Brain microvascular endothelial cell (primary cell): ENCODE measurements at regions not wholly inside any gene's neighbourhood (a gene's known extent, or its start where the extent isn't known, plus 50 kb on each side); places are given as distances from the start of the nearest gene placed in this dataset.

ENCODE experiments used
- DNase-seq: peaks from one replicate; pipeline ENCODE4 v3.0.0-alpha.2; 2020
- H3K27ac ChIP-seq: fragments of 250-450 bp; sonication (Bioruptor Pico); 2 replicates; pipeline ENCODE4 v1.5.1; 2020; ENCODE audit warnings: mild to moderate bottlenecking, moderate library complexity
- H3K27me3 ChIP-seq: fragments of 250-450 bp; sonication (Bioruptor Pico); replicated peaks from 2 replicates; pipeline ENCODE4 v1.5.1; 2020; ENCODE audit warnings: mild to moderate bottlenecking
- H3K36me3 ChIP-seq: fragments of 250-450 bp; sonication (Bioruptor Pico); replicated peaks from 2 replicates; pipeline ENCODE4 v1.5.1; 2020; ENCODE audit warnings: mild to moderate bottlenecking
- H3K4me3 ChIP-seq: 2 replicates; pipeline ENCODE4 v1.5.1; 2011; ENCODE audit warnings: low read depth, mild to moderate bottlenecking, control low read depth, low read length, moderate library complexity
- in situ Hi-C: cut with HindIII; loops from 2 replicates; pipeline ENCODE4 v1.10.0; 2017; ENCODE audit warnings: low sequenced_read_pairs, low pct_ligation_motif_present
- TF ChIP-seq, protein P1 (sequence below): IDR thresholded peaks from 2 replicates; pipeline ENCODE4 v1.5.1; 2011; ENCODE audit warnings: low read depth, mild to moderate bottlenecking, moderate library complexity, low read length, control low read depth, inconsistent platforms; ENCODE audit errors: missing control alignments

DNA sequence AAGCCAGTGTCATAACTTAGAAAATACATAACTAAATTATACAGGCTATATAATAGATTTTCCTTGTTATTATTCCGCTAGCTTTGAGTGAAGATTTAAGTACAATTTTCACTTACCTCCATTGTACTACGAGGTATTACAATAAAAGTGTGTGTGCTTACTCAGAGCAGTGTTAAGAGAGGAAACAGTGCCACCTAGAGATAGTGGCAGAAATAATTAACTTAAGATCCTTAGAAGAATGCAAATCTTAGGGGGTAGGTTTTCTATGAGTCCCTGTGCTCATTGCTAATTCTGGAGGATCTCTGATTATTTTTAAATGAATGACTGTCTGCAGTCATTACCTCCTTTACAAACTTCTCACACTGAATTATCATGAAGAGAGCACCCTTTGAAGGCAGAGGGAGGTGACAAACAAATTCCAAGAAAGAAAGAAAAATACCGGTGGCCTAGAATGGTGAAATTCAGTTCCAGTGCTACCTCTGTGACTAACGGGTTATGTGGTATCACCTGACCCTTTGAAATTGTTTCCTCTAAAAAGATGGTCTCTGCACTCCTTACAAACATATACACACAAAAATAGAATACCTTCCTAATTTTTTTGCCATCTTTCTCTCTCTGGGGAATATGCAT, 379.8 kb downstream of the TRIM36 start:
- no peaks in the 10 kb centered on the region for H3K36me3 ChIP-seq
- no peak for DNase-seq
- no peak overlapping the region for H3K4me3 ChIP-seq
- TF ChIP-seq, protein P1, sequence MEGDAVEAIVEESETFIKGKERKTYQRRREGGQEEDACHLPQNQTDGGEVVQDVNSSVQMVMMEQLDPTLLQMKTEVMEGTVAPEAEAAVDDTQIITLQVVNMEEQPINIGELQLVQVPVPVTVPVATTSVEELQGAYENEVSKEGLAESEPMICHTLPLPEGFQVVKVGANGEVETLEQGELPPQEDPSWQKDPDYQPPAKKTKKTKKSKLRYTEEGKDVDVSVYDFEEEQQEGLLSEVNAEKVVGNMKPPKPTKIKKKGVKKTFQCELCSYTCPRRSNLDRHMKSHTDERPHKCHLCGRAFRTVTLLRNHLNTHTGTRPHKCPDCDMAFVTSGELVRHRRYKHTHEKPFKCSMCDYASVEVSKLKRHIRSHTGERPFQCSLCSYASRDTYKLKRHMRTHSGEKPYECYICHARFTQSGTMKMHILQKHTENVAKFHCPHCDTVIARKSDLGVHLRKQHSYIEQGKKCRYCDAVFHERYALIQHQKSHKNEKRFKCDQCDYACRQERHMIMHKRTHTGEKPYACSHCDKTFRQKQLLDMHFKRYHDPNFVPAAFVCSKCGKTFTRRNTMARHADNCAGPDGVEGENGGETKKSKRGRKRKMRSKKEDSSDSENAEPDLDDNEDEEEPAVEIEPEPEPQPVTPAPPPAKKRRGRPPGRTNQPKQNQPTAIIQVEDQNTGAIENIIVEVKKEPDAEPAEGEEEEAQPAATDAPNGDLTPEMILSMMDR, result no peak
- no peaks in the 10 kb centered on the region for H3K27me3 ChIP-seq
- no peak overlapping the region for H3K27ac ChIP-seq
- in situ Hi-C loops, result no loop called here

DNA sequence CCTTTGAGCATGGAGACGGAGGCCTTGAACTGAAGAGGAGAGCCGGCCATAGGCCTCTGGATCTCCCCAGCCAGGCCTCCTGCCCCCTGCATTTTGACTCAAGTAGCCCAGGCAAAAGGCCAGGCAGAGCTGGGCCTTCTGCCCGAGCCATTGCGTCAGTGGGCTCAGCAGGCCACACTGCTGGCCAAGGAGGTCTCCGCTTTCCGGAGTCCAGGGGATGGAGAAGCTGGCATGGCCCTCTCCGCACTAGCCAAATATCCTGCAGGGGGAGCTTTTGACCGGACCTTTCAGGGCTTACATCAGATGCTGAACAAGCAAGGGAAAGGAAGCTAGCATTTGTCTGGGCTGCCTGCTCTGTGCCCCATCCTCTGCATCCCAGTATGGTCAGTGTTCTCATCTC, 386.8 kb downstream of the TRIM36 start:
- DNase-seq, result no peak
- H3K36me3 ChIP-seq, result no peaks in the 10 kb centered on the region
- TF ChIP-seq, protein P1, result no peak
- H3K4me3 ChIP-seq, result no peak overlapping the region
- no peak overlapping the region for H3K27ac ChIP-seq
- in situ Hi-C loops, result no loop called here
- H3K27me3 ChIP-seq, result no peaks in the 10 kb centered on the region

DNA sequence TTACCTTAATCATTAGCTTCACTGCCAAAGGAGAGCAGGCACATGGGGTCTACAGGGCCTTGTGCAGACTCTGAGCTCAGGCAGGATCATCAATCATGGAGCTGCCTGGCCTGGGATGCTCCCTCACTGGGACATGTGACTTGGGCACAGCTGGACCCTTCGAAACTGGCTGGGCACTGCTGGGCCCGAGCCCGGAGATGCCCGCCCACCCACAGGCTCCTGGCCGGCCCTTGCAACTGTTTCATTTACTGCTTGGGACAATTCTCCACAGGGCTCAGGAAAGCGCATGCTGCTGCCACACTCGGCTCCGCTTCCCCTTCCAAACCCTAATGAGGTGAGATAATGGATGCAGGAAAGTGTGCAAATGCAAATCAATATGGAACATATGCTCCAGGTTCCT, 387.5 kb downstream of the TRIM36 start:
- TF ChIP-seq, protein P1, result no peak

DNA sequence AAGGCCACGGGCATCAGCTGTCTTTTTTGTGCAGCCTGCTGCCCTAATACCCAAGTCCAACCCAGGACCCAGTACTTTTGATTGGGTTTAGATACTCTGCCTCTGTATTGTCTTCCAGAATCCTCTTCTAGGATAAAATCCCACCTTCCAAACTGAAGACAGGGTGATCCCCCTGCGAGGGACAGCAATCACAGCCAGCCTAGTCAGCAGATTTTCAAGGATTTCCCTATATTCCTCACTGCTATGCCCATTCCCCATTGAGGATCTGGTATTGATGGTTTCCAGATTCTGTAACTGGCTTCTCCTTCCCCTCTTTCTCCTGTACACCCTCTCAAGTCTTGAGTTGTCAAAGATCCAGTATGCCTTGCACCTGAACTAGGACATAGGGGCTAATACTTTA, 389.4 kb downstream of the TRIM36 start:
- H3K27me3 ChIP-seq, result no peaks in the 10 kb centered on the region
- no peak for DNase-seq
- H3K36me3 ChIP-seq, result no peaks in the 10 kb centered on the region
- TF ChIP-seq, protein P1, result no peak
- in situ Hi-C loops, result no loop called here
- H3K27ac ChIP-seq, result no peak overlapping the region
- H3K4me3 ChIP-seq, result no peak overlapping the region

More for the DNA sequence above, 387.5 kb downstream of the TRIM36 start:
- Histone ChIP-seq H3K27me3 (no peaks in the 10 kb centered on the region), H3K4me3 (no peak overlapping the region), H3K36me3 (no peaks in the 10 kb centered on the region), H3K27ac (no peak overlapping the region)
- DNase-seq, result no peak
- in situ Hi-C loops, result no loop called here

DNA sequence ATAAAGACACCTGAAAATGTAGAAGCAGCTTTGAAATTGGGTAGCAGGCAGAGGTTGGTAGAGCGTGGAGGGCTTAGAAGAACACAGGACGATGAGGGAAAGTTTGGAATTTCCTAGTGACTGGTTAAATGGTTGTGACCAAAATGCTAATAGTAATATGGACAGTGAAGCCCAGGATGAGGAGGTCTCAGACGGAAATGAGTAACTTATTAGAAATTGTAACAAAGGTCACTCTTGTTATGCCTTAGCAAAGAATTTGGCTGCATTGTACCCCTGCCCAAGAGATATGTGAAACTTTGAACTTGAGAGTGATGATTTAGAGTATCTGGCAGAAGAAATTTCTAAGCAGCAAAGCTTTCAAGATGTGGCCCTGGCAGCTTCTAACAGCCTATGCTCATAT, 382.5 kb downstream of the KCNN2 start:
- in situ Hi-C loops, result no loop called here
- Histone ChIP-seq H3K4me3 (no peak overlapping the region), H3K27me3 (no peaks in the 10 kb centered on the region), H3K27ac (no peak overlapping the region), H3K36me3 (no peaks in the 10 kb centered on the region)
- TF ChIP-seq, protein P1, result no peak
- no peak for DNase-seq

DNA sequence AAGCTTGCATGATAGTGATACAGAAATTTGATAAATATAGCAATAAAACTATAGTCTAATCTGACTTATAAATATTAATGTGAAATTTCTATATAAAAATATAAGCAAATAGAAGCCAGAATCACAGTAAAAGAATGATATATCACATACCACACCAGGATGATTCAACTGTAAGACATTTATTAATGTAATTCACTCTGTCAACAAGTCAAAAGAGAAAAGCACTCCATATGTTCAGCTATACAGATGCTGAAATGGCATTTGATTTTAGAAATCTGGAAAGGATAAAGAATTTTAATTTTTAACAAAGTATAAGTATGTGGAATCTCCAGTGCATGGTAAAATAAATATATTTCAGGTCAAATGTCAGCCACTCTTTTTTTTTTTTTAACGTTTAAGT, 372.4 kb downstream of the KCNN2 start:
- H3K27ac ChIP-seq, result no peak overlapping the region
- no peaks in the 10 kb centered on the region for H3K27me3 ChIP-seq
- TF ChIP-seq, protein P1, result no peak
- H3K36me3 ChIP-seq, result no peaks in the 10 kb centered on the region
- no peak overlapping the region for H3K4me3 ChIP-seq
- no peak for DNase-seq
- in situ Hi-C loops, result no loop called here
